22Rv1 (cell line): ENCODE measurements at regions not wholly inside any gene's neighbourhood (a gene's known extent, or its start where the extent isn't known, plus 50 kb on each side); places are given as distances from the start of the nearest gene placed in this dataset.

Experiments
- ZFX ChIP-seq: fragments of 450-650 bp; IDR thresholded peaks from 2 replicates; pipeline ENCODE4 v1.6.1; 2017; ENCODE audit warnings: antibody characterized with exemption, borderline replicate concordance
- TF ChIP-seq, protein P1 (sequence below): fragments of 450-650 bp; IDR thresholded peaks from 2 replicates; pipeline ENCODE4 v1.5.1; 2017; ENCODE audit warnings: mild to moderate bottlenecking

DNA sequence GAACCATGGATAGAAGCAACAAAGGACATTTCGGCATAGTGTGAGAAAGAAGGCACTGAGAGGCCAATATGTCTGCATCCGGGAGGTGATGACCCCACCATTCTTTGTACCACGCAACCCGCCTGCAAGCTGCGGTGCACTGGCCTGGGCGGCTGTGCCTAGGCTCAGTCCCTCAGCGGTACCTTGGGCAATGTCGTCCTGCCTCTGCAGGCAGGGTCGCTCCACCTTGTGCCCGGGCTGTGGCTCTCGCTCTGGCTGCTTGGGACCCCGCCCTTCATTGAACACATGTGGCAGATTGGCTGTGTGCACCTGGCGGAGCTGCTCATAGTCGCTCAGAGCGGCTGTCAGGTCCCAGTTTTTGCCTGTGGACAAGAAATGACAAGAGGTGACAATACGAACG, 243.2 kb downstream of the KLF13 start:
- TF ChIP-seq, protein P1, sequence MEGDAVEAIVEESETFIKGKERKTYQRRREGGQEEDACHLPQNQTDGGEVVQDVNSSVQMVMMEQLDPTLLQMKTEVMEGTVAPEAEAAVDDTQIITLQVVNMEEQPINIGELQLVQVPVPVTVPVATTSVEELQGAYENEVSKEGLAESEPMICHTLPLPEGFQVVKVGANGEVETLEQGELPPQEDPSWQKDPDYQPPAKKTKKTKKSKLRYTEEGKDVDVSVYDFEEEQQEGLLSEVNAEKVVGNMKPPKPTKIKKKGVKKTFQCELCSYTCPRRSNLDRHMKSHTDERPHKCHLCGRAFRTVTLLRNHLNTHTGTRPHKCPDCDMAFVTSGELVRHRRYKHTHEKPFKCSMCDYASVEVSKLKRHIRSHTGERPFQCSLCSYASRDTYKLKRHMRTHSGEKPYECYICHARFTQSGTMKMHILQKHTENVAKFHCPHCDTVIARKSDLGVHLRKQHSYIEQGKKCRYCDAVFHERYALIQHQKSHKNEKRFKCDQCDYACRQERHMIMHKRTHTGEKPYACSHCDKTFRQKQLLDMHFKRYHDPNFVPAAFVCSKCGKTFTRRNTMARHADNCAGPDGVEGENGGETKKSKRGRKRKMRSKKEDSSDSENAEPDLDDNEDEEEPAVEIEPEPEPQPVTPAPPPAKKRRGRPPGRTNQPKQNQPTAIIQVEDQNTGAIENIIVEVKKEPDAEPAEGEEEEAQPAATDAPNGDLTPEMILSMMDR: no peak
- no peak for TF ChIP-seq ZFX
